SK-N-SH (cell line): ENCODE measurements at regions not wholly inside any gene's neighbourhood (a gene's known extent, or its start where the extent isn't known, plus 50 kb on each side); places are given as distances from the start of the nearest gene placed in this dataset.

Experiments used
- CTCF ChIA-PET: fragments of 300-600, 350-600 bp; formaldehyde crosslinking; extraction: SDS; loops from one replicate; lab custom pipeline; 2021; lab: Yijun Ruan, JAX
- POLR2A ChIA-PET: fragments of 350-600 bp; sonication (Branson Sonifier 250); formaldehyde crosslinking; extraction: SDS; loops from one replicate; lab custom pipeline; 2020; ENCODE audit warnings: antibody characterized with exemption, inconsistent platforms; lab: Yijun Ruan, JAX
- DNase-seq: peaks from one replicate; pipeline ENCODE4 v3.0.0; 2012
- H2AFZ ChIP-seq: fragments of 200-600 bp; sonication (generic); 2 replicates; pipeline ENCODE4 v1.8.1; 2016; ENCODE audit warnings: antibody characterized with exemption, mild to moderate bottlenecking, low read depth
- H3F3A ChIP-seq: fragments of 200-600 bp; sonication (generic); replicated peaks from 2 replicates; pipeline ENCODE3; 2016; ENCODE audit warnings: antibody characterized with exemption, mild to moderate bottlenecking; ENCODE audit not compliant: insufficient read depth
- H3K27ac ChIP-seq, 2 experiments: fragments of 200-500 bp in 1 of 2; fragments of 200-600 bp in 1 of 2; sonication (Bioruptor generic) in 1 of 2; sonication (generic), shearing (Covaris generic) in 1 of 2; 2 replicates each; pipeline versions ENCODE4 v1.5.1 to v1.6.1; 2014 to 2016; ENCODE audit warnings: low read depth in 2 of 2, inconsistent platforms in 1 of 2, low read length in 1 of 2, mild to moderate bottlenecking in 1 of 2, mixed read lengths in 1 of 2
- H3K27me3 ChIP-seq: fragments of 200-600 bp; sonication (generic), shearing (Covaris generic); 2 replicates; pipeline ENCODE4 v1.6.1; 2016; ENCODE audit warnings: mixed run types; ENCODE audit not compliant: insufficient read depth
- H3K36me3 ChIP-seq, 2 experiments: fragments of 200-500 bp in 1 of 2; fragments of 200-600 bp in 1 of 2; sonication (Bioruptor generic) in 1 of 2; sonication (generic) in 1 of 2; replicated peaks in 1 of 2; 2 replicates each; pipeline versions ENCODE3 to v1.5.1; 2014 to 2016; ENCODE audit warnings: low read length in 1 of 2, mild to moderate bottlenecking in 1 of 2; ENCODE audit not compliant: insufficient read depth in 2 of 2, control insufficient read depth in 1 of 2
- H3K4me1 ChIP-seq, 2 experiments: fragments of 200-500 bp in 1 of 2; fragments of 200-600 bp in 1 of 2; sonication (Bioruptor generic) in 1 of 2; sonication (generic), shearing (Covaris generic) in 1 of 2; 2 replicates each; pipeline versions ENCODE4 v1.5.1 to v1.6.1; 2014 to 2016; ENCODE audit warnings: low read depth in 1 of 2, low read length in 1 of 2, mixed run types in 1 of 2; ENCODE audit not compliant: insufficient read depth in 2 of 2, control insufficient read depth in 1 of 2
- H3K4me2 ChIP-seq: fragments of 200-600 bp; sonication (generic), shearing (Covaris generic); 2 replicates; pipeline ENCODE4 v1.6.1; 2017; ENCODE audit warnings: mixed run types
- H3K4me3 ChIP-seq, 2 experiments: fragments of 200-500 bp in 1 of 2; fragments of 200-600 bp in 1 of 2; sonication (Bioruptor generic) in 1 of 2; sonication (generic), shearing (Covaris generic) in 1 of 2; 2 replicates each; pipeline versions ENCODE4 v1.5.1 to v1.8.1; 2014 to 2016; ENCODE audit warnings: low read depth in 2 of 2, inconsistent platforms in 1 of 2, low read length in 1 of 2, mild to moderate bottlenecking in 1 of 2, mixed read lengths in 1 of 2, moderate library complexity in 1 of 2
- H3K79me2 ChIP-seq: fragments of 200-600 bp; sonication (generic); 2 replicates; pipeline ENCODE4 v1.8.1; 2017; ENCODE audit warnings: mild to moderate bottlenecking; ENCODE audit not compliant: insufficient read depth
- H3K9ac ChIP-seq: fragments of 200-600 bp; sonication (generic); 2 replicates; pipeline ENCODE4 v1.6.1; 2017; ENCODE audit warnings: mixed run types
- H3K9me2 ChIP-seq: fragments of 200-600 bp; sonication (generic); 2 replicates; pipeline ENCODE4 v1.6.1; 2017; ENCODE audit warnings: mixed run types
- H3K9me3 ChIP-seq: fragments of 200-600 bp; sonication (generic); 2 replicates; pipeline ENCODE4 v1.6.1; 2017; ENCODE audit warnings: mixed run types, mild to moderate bottlenecking, moderate library complexity
- H4K20me1 ChIP-seq: fragments of 200-600 bp; sonication (generic); 2 replicates; pipeline ENCODE4 v1.6.1; 2017; ENCODE audit warnings: mild to moderate bottlenecking, mixed run types; ENCODE audit not compliant: insufficient read depth
- EP300 ChIP-seq, 2 experiments: IDR thresholded peaks; 2 replicates each; pipeline versions ENCODE4 v1.4.0 to v1.6.1; 2012; ENCODE audit warnings: borderline replicate concordance in 1 of 2, low read depth in 1 of 2, low read length in 1 of 2
- EZH2phosphoT487 ChIP-seq: fragments of 200-600 bp; sonication (generic); IDR thresholded peaks from 2 replicates; pipeline ENCODE4 v1.6.1; 2017; ENCODE audit warnings: low read depth, mixed run types, mild to moderate bottlenecking, antibody characterized with exemption, moderate library complexity, borderline replicate concordance
- FOSL2 ChIP-seq: IDR thresholded peaks from 2 replicates; pipeline ENCODE4 v1.4.0; 2012; ENCODE audit warnings: low read depth, mild to moderate bottlenecking, moderate library complexity, borderline replicate concordance
- GATA2 ChIP-seq: sonication (generic); formaldehyde crosslinking; IDR thresholded peaks from 2 replicates; pipeline ENCODE4 v1.5.0; 2020; ENCODE audit warnings: mild to moderate bottlenecking, missing genetic modification reagents
- MEF2A ChIP-seq: IDR thresholded peaks from 2 replicates; pipeline ENCODE4 v1.4.0; 2012; ENCODE audit warnings: low read depth, borderline replicate concordance
- NFIC ChIP-seq: IDR thresholded peaks from 2 replicates; pipeline ENCODE4 v1.4.0; 2012; ENCODE audit warnings: borderline replicate concordance
- NRF1 ChIP-seq: IDR thresholded peaks from 2 replicates; pipeline ENCODE4 v1.6.1; 2012; ENCODE audit warnings: low read depth, mild to moderate bottlenecking, low read length
- POLR2AphosphoS5 ChIP-seq: IDR thresholded peaks from 2 replicates; pipeline ENCODE4 v1.6.1; 2012; ENCODE audit warnings: low read depth, low read length
- RAD21 ChIP-seq: IDR thresholded peaks from 2 replicates; pipeline ENCODE4 v1.6.1; 2012; ENCODE audit warnings: mild to moderate bottlenecking, low read length
- RFX5 ChIP-seq: IDR thresholded peaks from 2 replicates; pipeline ENCODE4 v1.6.1; 2012; ENCODE audit warnings: mild to moderate bottlenecking, improper control_type of control experiment, low read length
- RXRA ChIP-seq: IDR thresholded peaks from 2 replicates; pipeline ENCODE4 v1.4.0; 2012; ENCODE audit warnings: low read depth, mild to moderate bottlenecking, borderline replicate concordance
- SIN3A ChIP-seq: IDR thresholded peaks from 2 replicates; pipeline ENCODE4 v1.6.1; 2012; ENCODE audit warnings: low read depth, mild to moderate bottlenecking, low read length, moderate library complexity, borderline replicate concordance
- SMC3 ChIP-seq: IDR thresholded peaks from 2 replicates; pipeline ENCODE4 v1.6.1; 2012; ENCODE audit warnings: low read depth, low read length, improper control_type of control experiment
- TAF1 ChIP-seq: IDR thresholded peaks from 2 replicates; pipeline ENCODE4 v1.6.1; 2012; ENCODE audit warnings: low read depth, mild to moderate bottlenecking, low read length, moderate library complexity, borderline replicate concordance
- TEAD4 ChIP-seq: IDR thresholded peaks from 2 replicates; pipeline ENCODE4 v1.4.0; 2012; ENCODE audit warnings: mild to moderate bottlenecking, borderline replicate concordance; ENCODE audit not compliant: insufficient read depth
- WGBS: methylation state at CpG from one replicate; pipeline ENCODE4 v1.1.6; 2017; ENCODE audit warnings: low lambda C conversion rate; 5-methylcytosine and 5-hydroxymethylcytosine counted together
- TF ChIP-seq, protein P1 (sequence below): fragments of 150-350 bp; IDR thresholded peaks from 2 replicates; pipeline ENCODE4 v1.6.1; 2016; ENCODE audit warnings: mild to moderate bottlenecking, low read depth, low read length
- TF ChIP-seq, protein P2 (sequence below): fragments of 200-600 bp; sonication (generic); IDR thresholded peaks from 2 replicates; pipeline ENCODE4 v1.6.1; 2017; ENCODE audit warnings: antibody characterized with exemption, mild to moderate bottlenecking, moderate library complexity
- TF ChIP-seq, protein P3 (sequence below): IDR thresholded peaks from 2 replicates; pipeline ENCODE4 v1.6.1; 2012; ENCODE audit warnings: mild to moderate bottlenecking, low read depth, low read length, moderate library complexity
- TF ChIP-seq, protein P4 (sequence below): IDR thresholded peaks from 2 replicates; pipeline ENCODE4; 2012
- TF ChIP-seq, protein P5 (sequence below): fragments of 150-350 bp; IDR thresholded peaks from 2 replicates; pipeline ENCODE4 v1.6.1; 2017; ENCODE audit warnings: antibody characterized with exemption, low read length, low read depth, borderline replicate concordance

DNA sequence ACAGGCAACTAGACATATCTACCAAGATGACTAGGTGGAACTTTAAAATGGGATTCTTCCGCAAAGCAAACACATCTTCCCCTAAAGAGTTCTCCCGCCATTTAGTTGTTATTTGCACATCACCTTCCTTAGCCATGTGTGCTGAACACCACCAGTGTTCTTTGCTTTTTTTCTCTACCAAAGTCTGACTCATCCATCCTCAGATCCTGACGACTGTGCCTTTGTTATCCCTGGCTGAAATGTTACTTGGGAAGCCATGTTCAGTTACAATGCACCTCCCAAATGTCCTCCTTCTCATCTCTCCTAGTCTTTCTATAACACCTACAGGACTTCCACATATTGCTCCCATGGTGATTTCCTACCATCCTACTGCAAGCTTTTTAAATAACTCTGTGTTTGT is 593.5 kb upstream of the ARID1B start:
- Histone ChIP-seq H3K9me2 (no peaks in the 10 kb centered on the region), H4K20me1 (no peaks in the 10 kb centered on the region), H3K9ac (no peak overlapping the region), H3K4me1 (no peaks in the 10 kb centered on the region), H3K79me2 (no peaks in the 10 kb centered on the region), H3K9me3 (no peaks in the 10 kb centered on the region), H2AFZ (no peak overlapping the region), H3K36me3 (no peaks in the 10 kb centered on the region), H3K4me2 (no peak overlapping the region), H3K4me3 (no peak overlapping the region), H3F3A (no peaks in the 10 kb centered on the region), H3K27ac (no peak overlapping the region), H3K27me3 (no peaks in the 10 kb centered on the region)
- ChIA-PET POLR2A (no interaction called here), CTCF (interaction anchor here (1.0 kb wide), 1 partner anchor 106 kb away, joined by 3 read pairs; no protein-coding TSS in a partner anchor)
- 54% methylated on average over 3 of the region's 3 CpGs for WGBS
- DNase-seq = no peak
- TF ChIP-seq SMC3 (no peak), EP300 (IDR thresholded peaks at IDR 0.05; ENCODE audit: borderline replicate concordance in 1 of 2, low read depth in 1 of 2, low read length in 1 of 2) (no peak), RFX5 (no peak), EZH2phosphoT487 (no peak), MEF2A (no peak), GATA2 (CRISPR knock-in tag) (no peak), FOSL2 (no peak), NFIC (no peak), RAD21 (no peak), SIN3A (no peak), TEAD4 (no peak), TAF1 (no peak), POLR2AphosphoS5 (no peak), NRF1 (no peak)
- TF ChIP-seq, protein P1, sequence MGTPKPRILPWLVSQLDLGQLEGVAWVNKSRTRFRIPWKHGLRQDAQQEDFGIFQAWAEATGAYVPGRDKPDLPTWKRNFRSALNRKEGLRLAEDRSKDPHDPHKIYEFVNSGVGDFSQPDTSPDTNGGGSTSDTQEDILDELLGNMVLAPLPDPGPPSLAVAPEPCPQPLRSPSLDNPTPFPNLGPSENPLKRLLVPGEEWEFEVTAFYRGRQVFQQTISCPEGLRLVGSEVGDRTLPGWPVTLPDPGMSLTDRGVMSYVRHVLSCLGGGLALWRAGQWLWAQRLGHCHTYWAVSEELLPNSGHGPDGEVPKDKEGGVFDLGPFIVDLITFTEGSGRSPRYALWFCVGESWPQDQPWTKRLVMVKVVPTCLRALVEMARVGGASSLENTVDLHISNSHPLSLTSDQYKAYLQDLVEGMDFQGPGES = no peak
- TF ChIP-seq, protein P2, sequence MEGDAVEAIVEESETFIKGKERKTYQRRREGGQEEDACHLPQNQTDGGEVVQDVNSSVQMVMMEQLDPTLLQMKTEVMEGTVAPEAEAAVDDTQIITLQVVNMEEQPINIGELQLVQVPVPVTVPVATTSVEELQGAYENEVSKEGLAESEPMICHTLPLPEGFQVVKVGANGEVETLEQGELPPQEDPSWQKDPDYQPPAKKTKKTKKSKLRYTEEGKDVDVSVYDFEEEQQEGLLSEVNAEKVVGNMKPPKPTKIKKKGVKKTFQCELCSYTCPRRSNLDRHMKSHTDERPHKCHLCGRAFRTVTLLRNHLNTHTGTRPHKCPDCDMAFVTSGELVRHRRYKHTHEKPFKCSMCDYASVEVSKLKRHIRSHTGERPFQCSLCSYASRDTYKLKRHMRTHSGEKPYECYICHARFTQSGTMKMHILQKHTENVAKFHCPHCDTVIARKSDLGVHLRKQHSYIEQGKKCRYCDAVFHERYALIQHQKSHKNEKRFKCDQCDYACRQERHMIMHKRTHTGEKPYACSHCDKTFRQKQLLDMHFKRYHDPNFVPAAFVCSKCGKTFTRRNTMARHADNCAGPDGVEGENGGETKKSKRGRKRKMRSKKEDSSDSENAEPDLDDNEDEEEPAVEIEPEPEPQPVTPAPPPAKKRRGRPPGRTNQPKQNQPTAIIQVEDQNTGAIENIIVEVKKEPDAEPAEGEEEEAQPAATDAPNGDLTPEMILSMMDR = no peak

DNA sequence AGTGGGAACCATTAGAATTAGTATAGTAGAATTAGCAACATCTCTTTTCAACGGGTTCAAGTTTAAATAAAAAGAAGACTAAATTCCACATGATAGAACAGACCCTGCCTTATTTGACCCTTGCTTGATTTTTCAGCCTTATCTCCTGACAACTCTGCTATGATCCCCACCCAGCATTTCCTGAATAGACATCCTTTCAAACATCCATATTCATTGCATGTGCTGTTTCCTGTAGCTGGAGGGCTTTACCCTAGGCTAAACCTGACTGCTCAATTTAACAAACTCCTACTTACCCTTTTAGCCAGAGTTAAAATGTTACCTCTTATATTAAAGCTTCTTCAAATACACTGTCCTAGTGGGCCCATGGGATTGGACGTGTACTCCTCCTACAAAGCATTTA is 594.8 kb upstream of the ARID1B start:
- Histone ChIP-seq H3K4me2 (no peak overlapping the region), H3F3A (no peaks in the 10 kb centered on the region), H3K9me2 (no peaks in the 10 kb centered on the region), H3K36me3 (no peaks in the 10 kb centered on the region), H3K4me1 (no peaks in the 10 kb centered on the region), H3K27ac (no peak overlapping the region), H3K9me3 (no peaks in the 10 kb centered on the region), H3K9ac (no peak overlapping the region), H4K20me1 (no peaks in the 10 kb centered on the region), H3K4me3 (no peak overlapping the region), H2AFZ (no peak overlapping the region), H3K27me3 (no peaks in the 10 kb centered on the region), H3K79me2 (no peaks in the 10 kb centered on the region)
- WGBS = 30% methylated on average over 2 of the region's 2 CpGs
- POLR2A ChIA-PET = no interaction called here
- CTCF ChIA-PET = interaction anchor here (0.6 kb wide), 1 partner anchor 10 kb away, joined by 3 read pairs; no protein-coding TSS in a partner anchor
- DNase-seq = no peak
- no peak for TF ChIP-seq RXRA
- no peak for TF ChIP-seq RAD21
- TF ChIP-seq EZH2phosphoT487 = no peak
- TF ChIP-seq FOSL2 = no peak
- TF ChIP-seq, protein P3, sequence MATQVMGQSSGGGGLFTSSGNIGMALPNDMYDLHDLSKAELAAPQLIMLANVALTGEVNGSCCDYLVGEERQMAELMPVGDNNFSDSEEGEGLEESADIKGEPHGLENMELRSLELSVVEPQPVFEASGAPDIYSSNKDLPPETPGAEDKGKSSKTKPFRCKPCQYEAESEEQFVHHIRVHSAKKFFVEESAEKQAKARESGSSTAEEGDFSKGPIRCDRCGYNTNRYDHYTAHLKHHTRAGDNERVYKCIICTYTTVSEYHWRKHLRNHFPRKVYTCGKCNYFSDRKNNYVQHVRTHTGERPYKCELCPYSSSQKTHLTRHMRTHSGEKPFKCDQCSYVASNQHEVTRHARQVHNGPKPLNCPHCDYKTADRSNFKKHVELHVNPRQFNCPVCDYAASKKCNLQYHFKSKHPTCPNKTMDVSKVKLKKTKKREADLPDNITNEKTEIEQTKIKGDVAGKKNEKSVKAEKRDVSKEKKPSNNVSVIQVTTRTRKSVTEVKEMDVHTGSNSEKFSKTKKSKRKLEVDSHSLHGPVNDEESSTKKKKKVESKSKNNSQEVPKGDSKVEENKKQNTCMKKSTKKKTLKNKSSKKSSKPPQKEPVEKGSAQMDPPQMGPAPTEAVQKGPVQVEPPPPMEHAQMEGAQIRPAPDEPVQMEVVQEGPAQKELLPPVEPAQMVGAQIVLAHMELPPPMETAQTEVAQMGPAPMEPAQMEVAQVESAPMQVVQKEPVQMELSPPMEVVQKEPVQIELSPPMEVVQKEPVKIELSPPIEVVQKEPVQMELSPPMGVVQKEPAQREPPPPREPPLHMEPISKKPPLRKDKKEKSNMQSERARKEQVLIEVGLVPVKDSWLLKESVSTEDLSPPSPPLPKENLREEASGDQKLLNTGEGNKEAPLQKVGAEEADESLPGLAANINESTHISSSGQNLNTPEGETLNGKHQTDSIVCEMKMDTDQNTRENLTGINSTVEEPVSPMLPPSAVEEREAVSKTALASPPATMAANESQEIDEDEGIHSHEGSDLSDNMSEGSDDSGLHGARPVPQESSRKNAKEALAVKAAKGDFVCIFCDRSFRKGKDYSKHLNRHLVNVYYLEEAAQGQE = no peak
- no peak for TF ChIP-seq POLR2AphosphoS5
- TF ChIP-seq, protein P4, sequence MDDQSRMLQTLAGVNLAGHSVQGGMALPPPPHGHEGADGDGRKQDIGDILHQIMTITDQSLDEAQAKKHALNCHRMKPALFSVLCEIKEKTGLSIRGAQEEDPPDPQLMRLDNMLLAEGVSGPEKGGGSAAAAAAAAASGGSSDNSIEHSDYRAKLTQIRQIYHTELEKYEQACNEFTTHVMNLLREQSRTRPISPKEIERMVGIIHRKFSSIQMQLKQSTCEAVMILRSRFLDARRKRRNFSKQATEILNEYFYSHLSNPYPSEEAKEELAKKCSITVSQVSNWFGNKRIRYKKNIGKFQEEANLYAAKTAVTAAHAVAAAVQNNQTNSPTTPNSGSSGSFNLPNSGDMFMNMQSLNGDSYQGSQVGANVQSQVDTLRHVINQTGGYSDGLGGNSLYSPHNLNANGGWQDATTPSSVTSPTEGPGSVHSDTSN = no peak
- TF ChIP-seq, protein P5, sequence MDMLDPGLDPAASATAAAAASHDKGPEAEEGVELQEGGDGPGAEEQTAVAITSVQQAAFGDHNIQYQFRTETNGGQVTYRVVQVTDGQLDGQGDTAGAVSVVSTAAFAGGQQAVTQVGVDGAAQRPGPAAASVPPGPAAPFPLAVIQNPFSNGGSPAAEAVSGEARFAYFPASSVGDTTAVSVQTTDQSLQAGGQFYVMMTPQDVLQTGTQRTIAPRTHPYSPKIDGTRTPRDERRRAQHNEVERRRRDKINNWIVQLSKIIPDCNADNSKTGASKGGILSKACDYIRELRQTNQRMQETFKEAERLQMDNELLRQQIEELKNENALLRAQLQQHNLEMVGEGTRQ = no peak
- TF ChIP-seq GATA2 (CRISPR knock-in tag) = no peak
